Fibroblast of mammary gland (primary cell): ENCODE measurements at regions not wholly inside any gene's neighbourhood (a gene's known extent, or its start where the extent isn't known, plus 50 kb on each side); places are given as distances from the start of the nearest gene placed in this dataset.

Experiments used
- DNase-seq: peaks from one replicate; pipeline ENCODE4 v3.0.0-alpha.2; 2010; ENCODE audit warnings: low read depth
- H3K4me3 ChIP-seq: 2 replicates; pipeline ENCODE4 v1.5.1; 2011; ENCODE audit warnings: low read depth, mild to moderate bottlenecking, low read length, moderate library complexity; ENCODE audit not compliant: control insufficient read depth
- TF ChIP-seq, protein P1 (sequence below): conservative IDR thresholded peaks from 2 replicates; pipeline ENCODE4 v1.5.1; 2011; ENCODE audit warnings: low read depth, low read length, inconsistent platforms; ENCODE audit not compliant: control insufficient read depth, insufficient read depth

DNA sequence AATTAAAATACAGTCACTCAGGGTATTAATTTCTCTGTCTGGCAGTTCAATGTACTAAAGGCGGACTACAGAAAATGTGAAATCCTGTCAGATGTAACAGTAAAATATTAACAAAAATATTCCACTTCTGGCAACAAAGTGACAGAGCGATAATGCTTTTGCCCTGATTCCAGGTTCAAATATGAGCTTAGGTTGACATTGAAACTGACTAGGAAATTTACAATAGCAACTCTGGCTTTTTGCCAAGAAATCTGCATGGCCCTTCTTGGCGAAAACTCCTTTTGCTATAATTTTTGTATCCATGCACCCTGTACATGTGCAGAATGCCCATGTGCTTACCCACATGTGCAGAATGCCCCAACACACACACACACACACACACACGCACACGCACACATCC lies 552.2 kb downstream of the MDFIC start:
- TF ChIP-seq, protein P1, sequence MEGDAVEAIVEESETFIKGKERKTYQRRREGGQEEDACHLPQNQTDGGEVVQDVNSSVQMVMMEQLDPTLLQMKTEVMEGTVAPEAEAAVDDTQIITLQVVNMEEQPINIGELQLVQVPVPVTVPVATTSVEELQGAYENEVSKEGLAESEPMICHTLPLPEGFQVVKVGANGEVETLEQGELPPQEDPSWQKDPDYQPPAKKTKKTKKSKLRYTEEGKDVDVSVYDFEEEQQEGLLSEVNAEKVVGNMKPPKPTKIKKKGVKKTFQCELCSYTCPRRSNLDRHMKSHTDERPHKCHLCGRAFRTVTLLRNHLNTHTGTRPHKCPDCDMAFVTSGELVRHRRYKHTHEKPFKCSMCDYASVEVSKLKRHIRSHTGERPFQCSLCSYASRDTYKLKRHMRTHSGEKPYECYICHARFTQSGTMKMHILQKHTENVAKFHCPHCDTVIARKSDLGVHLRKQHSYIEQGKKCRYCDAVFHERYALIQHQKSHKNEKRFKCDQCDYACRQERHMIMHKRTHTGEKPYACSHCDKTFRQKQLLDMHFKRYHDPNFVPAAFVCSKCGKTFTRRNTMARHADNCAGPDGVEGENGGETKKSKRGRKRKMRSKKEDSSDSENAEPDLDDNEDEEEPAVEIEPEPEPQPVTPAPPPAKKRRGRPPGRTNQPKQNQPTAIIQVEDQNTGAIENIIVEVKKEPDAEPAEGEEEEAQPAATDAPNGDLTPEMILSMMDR, result no peak
- no peak overlapping the region for H3K4me3 ChIP-seq
- DNase-seq, result no peak

DNA sequence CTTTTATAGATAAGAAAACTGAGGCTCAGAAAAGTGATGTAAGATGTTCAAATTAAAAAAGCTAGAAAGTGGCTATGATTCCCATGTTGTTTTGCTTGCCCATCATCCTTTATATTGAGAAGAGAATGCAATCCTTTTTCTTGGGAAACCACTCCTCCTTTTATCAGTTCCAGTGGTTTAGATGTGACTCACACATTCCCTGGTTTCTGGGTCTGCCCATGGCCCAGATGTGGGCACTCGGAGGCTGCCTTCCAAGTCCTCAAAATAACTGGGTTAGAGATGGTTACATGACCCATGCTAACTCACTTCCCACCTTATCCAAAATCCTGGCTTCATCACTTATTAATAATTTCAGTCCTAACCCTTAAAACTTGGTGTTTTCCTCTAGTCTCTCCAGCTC lies 550.0 kb downstream of the MDFIC start:
- TF ChIP-seq, protein P1, result no peak
- H3K4me3 ChIP-seq, result no peak overlapping the region
- peak; percentile 32 for DNase-seq

DNA sequence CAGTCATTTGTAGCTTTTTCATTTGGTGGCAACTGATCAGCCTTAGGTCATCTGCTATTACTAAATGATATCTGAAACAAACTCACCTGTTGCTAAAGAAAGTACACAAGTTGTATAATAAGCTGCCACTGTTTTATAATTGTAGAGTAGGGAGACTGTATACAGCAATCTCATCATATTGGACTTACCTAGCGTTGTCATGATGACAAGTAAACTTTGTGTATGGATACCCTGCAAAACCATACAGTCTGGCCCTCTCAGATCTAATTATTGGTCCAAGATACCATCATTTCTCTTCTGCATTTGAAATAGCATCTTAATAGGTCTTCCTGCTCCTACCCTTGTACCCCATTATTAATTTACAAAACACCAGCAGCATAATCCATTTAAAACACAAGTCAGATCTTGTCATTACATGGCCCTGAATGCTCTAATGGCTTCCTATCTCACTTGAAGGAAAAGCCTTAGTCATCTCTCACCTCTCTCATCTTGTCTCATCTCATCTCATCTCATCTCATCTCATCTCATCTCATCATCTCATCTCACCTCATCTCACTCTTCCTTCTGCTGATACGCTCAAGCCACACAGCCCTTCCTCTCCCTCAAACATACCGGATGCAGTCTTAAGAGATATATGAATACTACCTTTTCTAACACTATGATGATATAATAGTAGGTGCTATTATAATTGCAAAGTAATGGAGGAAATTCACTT lies 540.6 kb downstream of the MDFIC start:
- H3K4me3 ChIP-seq, result no peak overlapping the region
- no peak for DNase-seq
- TF ChIP-seq, protein P1, result no peak

DNA sequence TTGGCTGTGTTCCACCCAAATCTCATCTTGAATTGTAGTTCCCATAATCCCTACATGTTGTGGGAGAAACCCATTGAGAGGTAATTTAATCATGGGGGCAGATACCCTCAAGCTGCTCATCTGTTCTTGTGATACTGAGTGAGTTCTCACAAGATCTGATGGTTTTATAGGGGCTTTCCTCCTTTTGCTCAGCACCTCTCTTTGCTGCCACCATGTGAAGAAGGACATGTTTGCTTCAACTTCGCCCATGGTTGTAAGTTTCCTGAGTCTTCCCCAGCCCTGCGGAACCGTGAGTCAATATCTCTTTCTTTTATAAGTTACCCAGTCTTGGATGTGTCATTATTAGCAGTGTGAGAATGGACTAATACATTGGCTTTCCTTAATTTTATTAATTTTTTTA lies 527.8 kb downstream of the MDFIC start:
- no peak overlapping the region for H3K4me3 ChIP-seq
- DNase-seq, result peak; percentile 8
- TF ChIP-seq, protein P1, result no peak

DNA sequence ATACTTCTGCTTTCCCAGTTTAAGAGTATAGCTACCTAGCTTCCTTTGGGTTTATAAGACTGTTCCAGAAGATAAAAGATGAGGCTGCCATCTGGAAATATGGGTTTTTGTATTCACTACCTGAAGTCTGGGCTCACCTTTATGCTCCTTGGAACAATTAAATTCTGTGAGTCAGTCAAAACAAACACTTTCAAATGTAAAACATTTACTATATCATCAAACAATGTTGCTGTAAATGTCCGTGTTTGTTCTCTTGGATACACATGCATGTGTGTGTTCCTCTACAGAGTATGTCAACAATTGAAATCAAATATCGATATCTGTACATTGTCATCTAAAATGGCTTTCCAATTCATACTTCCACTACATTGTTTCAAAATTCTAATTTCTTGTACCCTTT lies 525.6 kb downstream of the MDFIC start:
- TF ChIP-seq, protein P1, result no peak
- no peak for DNase-seq
- H3K4me3 ChIP-seq, result no peak overlapping the region

DNA sequence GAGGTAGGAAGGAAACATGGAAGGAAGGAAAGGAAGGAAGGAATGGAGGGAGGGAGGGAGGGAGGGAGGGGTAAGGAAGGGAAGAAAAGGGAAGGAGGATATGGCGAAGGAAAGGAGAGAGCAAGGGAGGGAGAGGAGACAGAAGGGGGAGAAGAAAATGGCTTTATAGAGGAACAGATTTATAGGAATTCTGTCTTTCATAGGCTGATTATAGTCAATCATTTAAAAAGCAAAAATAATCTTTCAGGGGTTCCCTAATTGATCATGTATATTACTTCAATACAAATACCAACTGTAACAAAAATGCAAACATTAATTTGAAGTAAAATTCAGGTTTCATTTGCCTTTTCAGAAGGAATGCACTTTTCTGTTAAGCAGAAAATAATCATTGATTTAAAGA lies 519.1 kb downstream of the MDFIC start:
- no peak overlapping the region for H3K4me3 ChIP-seq
- no peak for DNase-seq
- TF ChIP-seq, protein P1, result no peak

DNA sequence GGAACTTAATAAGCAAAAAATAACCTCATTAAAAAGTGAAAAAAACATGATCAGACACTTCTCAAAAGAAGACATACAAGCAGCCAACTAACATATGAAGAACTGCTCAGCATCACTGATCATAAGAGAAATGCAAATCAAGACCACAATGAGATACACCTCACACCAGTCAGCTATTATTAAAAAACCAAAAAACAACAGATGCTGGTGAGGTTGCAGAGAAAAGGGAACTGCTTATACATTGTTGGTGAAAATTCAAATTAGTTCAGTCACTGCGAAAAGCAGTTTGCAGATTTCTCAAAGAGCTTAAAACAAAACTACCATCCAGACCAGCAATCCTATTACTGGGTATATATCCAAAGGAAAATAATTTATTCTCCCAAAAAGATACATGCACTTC lies 513.3 kb downstream of the MDFIC start:
- TF ChIP-seq, protein P1, result no peak
- DNase-seq, result no peak
- no peak overlapping the region for H3K4me3 ChIP-seq
